ENCODE measurements at regions not wholly inside any gene's neighbourhood (a gene's known extent, or its start where the extent isn't known, plus 50 kb on each side); places are given as distances from the start of the nearest gene placed in this dataset.
"Not testable (repeated sequence)": the region's sequence is repeated elsewhere in the genome, so short reads cannot be mapped to it uniquely, and the experiment has no call there.

- H3K9ac ChIP-seq (ENCODE audit: low read length): no peak overlapping the region
- H3K36me3 ChIP-seq (ENCODE audit: control insufficient read depth, insufficient read depth, low read length): no peaks in the 10 kb centered on the region
- no peaks in the 10 kb centered on the region for H3K4me1 ChIP-seq (ENCODE audit: control insufficient read depth, insufficient read depth, low read length)
- no peak overlapping the region for H3K27ac ChIP-seq (ENCODE audit: low read depth, low read length)
- H3K4me3 ChIP-seq (ENCODE audit: low read depth, low read length): no peak overlapping the region
- H3K9me3 ChIP-seq (ENCODE audit: control insufficient read depth, insufficient read depth, low read depth, low read length): no peaks in the 10 kb centered on the region
- H3K27me3 ChIP-seq (ENCODE audit: control insufficient read depth, insufficient read depth, low read length): no peaks in the 10 kb centered on the region
Measured at GRCh38 chr6:130557481-130558112, 191.8 kb downstream of the TMEM200A start.

DNA sequence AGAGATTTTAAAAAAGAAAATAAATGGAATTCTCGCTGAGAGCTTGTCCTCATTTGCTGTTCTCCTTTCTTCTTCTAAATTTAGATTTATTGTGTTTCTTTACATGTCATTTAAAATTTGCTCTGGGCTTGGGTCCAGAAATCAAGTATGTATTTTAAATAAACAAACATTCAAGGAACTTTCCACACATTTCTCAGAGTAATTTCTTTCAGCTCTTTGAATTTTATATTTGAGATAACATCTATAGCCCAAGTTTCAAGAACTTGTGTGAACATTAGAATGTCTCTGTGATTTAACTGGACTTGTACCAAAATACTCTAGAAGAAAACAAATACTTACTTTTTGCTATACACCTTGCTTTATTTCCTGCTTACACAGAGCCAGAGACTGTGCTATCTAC, 192.3 kb downstream of the TMEM200A start:
- Histone ChIP-seq H3K4me1 (ENCODE audit: control insufficient read depth, insufficient read depth, low read length) (no peaks in the 10 kb centered on the region), H3K27ac (ENCODE audit: low read depth, low read length) (no peak overlapping the region), H3K9ac (ENCODE audit: low read length) (no peak overlapping the region), H3K27me3 (ENCODE audit: control insufficient read depth, insufficient read depth, low read length) (no peaks in the 10 kb centered on the region), H3K4me3 (ENCODE audit: low read depth, low read length) (no peak overlapping the region), H3K9me3 (ENCODE audit: control insufficient read depth, insufficient read depth, low read depth, low read length) (no peaks in the 10 kb centered on the region), H3K36me3 (ENCODE audit: control insufficient read depth, insufficient read depth, low read length) (no peaks in the 10 kb centered on the region)

GRCh38 chr6:130559166-130559565, 193.3 kb downstream of the TMEM200A start:
- Histone ChIP-seq H3K36me3 (ENCODE audit: control insufficient read depth, insufficient read depth, low read length) (no peaks in the 10 kb centered on the region), H3K4me1 (ENCODE audit: control insufficient read depth, insufficient read depth, low read length) (no peaks in the 10 kb centered on the region), H3K27me3 (ENCODE audit: control insufficient read depth, insufficient read depth, low read length) (no peaks in the 10 kb centered on the region), H3K27ac (ENCODE audit: low read depth, low read length) (no peak overlapping the region), H3K9ac (ENCODE audit: low read length) (no peak overlapping the region), H3K4me3 (ENCODE audit: low read depth, low read length) (no peak overlapping the region), H3K9me3 (ENCODE audit: control insufficient read depth, insufficient read depth, low read depth, low read length) (no peaks in the 10 kb centered on the region)

GRCh38 chr6:130560231-130560630, 194.4 kb downstream of the TMEM200A start:
- no peak overlapping the region for H3K27ac ChIP-seq (ENCODE audit: low read depth, low read length)
- no peaks in the 10 kb centered on the region for H3K36me3 ChIP-seq (ENCODE audit: control insufficient read depth, insufficient read depth, low read length)
- H3K9ac ChIP-seq (ENCODE audit: low read length): no peak overlapping the region
- no peaks in the 10 kb centered on the region for H3K27me3 ChIP-seq (ENCODE audit: control insufficient read depth, insufficient read depth, low read length)
- no peak overlapping the region for H3K4me3 ChIP-seq (ENCODE audit: low read depth, low read length)
- no peaks in the 10 kb centered on the region for H3K4me1 ChIP-seq (ENCODE audit: control insufficient read depth, insufficient read depth, low read length)
- no peaks in the 10 kb centered on the region for H3K9me3 ChIP-seq (ENCODE audit: control insufficient read depth, insufficient read depth, low read depth, low read length)

DNA sequence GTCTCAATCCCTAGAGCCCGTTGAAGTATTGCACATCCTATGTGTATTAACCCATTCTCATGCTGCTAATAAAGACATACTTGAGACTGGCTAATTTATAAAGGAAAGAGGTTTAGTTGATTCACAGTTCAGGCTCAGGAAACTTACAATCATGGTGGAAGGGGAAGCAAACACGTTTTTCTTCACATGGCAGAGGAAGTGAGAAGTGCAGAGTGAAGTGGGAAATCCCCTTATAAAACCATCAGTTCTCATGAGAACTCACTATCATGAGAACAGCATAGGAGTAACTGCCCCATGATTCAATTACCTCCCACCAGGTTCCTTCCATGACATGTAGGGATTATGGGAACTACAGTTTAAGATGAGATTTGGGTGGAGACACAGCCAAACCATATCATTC, 195.3 kb downstream of the TMEM200A start:
- H3K4me1 ChIP-seq (ENCODE audit: control insufficient read depth, insufficient read depth, low read length); H3K9me3 ChIP-seq (ENCODE audit: control insufficient read depth, insufficient read depth, low read depth, low read length); H3K4me3 ChIP-seq (ENCODE audit: low read depth, low read length); H3K27me3 ChIP-seq (ENCODE audit: control insufficient read depth, insufficient read depth, low read length); H3K36me3 ChIP-seq (ENCODE audit: control insufficient read depth, insufficient read depth, low read length); H3K27ac ChIP-seq (ENCODE audit: low read depth, low read length); H3K9ac ChIP-seq (ENCODE audit: low read length): not testable (repeated sequence)

DNA sequence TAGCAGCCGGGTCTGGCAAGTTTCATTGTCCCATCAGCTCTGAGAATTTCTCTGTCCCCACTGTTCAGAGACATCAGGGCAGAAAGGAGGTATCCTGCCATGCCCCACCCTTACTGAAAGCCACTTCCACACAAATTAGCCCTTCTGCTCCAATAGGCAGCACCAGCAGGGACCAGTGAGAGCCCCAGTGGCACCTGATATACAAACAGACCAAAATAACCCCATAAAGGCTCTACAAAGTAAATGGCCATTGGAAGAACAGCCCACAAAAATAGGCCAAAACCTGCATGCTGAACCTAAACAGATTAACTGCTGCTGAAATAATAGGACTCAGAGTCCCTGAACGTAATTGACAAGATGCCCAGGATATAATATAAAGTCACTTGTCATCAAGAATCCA, 199.9 kb downstream of the TMEM200A start:
- no peaks in the 10 kb centered on the region for H3K9me3 ChIP-seq (ENCODE audit: control insufficient read depth, insufficient read depth, low read depth, low read length)

DNA sequence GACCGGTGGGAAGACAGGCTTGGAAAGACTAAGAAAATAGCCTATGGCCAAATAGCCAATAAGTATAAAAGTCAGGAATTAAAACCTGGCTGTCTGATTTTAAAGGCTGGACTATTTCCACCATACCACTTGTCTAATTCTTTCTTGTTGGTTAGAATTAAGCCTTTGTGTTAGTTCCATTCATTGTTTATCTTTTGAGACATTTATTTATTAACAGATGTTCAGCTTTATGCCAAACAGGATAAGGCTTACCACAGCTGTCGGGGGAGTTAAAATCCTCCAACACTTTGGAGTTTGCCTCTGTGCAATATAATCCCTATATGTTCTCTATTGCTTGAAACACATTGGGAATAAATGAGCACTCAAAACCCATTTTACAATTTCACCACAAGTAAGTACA, 208.3 kb downstream of the TMEM200A start:
- no peaks in the 10 kb centered on the region for H3K4me1 ChIP-seq (ENCODE audit: control insufficient read depth, insufficient read depth, low read length)
- H3K36me3 ChIP-seq (ENCODE audit: control insufficient read depth, insufficient read depth, low read length): no peaks in the 10 kb centered on the region
- H3K9ac ChIP-seq (ENCODE audit: low read length): no peak overlapping the region
- no peaks in the 10 kb centered on the region for H3K9me3 ChIP-seq (ENCODE audit: control insufficient read depth, insufficient read depth, low read depth, low read length)
- no peak overlapping the region for H3K27ac ChIP-seq (ENCODE audit: low read depth, low read length)
- H3K27me3 ChIP-seq (ENCODE audit: control insufficient read depth, insufficient read depth, low read length): no peaks in the 10 kb centered on the region
- no peak overlapping the region for H3K4me3 ChIP-seq (ENCODE audit: low read depth, low read length)

More for the DNA sequence above, 199.9 kb downstream of the TMEM200A start:
- Histone ChIP-seq H3K4me3 (ENCODE audit: low read depth, low read length) (no peak overlapping the region), H3K27ac (ENCODE audit: low read depth, low read length) (no peak overlapping the region), H3K9ac (ENCODE audit: low read length) (no peak overlapping the region), H3K27me3 (ENCODE audit: control insufficient read depth, insufficient read depth, low read length) (no peaks in the 10 kb centered on the region), H3K4me1 (ENCODE audit: control insufficient read depth, insufficient read depth, low read length) (no peaks in the 10 kb centered on the region), H3K36me3 (ENCODE audit: control insufficient read depth, insufficient read depth, low read length) (no peaks in the 10 kb centered on the region)

DNA sequence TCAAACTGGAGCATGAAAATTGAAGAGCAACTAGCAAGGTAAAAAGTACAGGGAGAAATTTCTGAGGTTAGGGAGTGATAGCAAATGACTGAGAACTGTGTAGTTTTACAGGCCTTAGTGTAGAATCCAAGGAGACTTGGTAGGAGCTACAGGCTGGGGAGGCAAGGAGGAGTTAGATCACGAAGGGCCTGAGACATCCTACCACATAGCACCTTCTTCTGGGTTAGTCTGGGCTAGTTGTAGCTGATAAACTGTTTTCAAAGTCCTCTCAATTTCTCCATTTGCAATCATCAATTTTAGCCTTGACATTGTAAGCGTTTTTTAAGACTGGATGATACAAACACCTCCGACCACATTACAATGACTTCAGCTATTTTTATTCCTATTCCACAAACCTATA, 209.7 kb downstream of the TMEM200A start:
- Histone ChIP-seq H3K27me3 (ENCODE audit: control insufficient read depth, insufficient read depth, low read length) (no peaks in the 10 kb centered on the region), H3K27ac (ENCODE audit: low read depth, low read length) (no peak overlapping the region), H3K4me3 (ENCODE audit: low read depth, low read length) (no peak overlapping the region), H3K36me3 (ENCODE audit: control insufficient read depth, insufficient read depth, low read length) (no peaks in the 10 kb centered on the region), H3K9me3 (ENCODE audit: control insufficient read depth, insufficient read depth, low read depth, low read length) (no peaks in the 10 kb centered on the region), H3K9ac (ENCODE audit: low read length) (no peak overlapping the region), H3K4me1 (ENCODE audit: control insufficient read depth, insufficient read depth, low read length) (no peaks in the 10 kb centered on the region)

- Histone ChIP-seq H3K4me1 (ENCODE audit: control insufficient read depth, insufficient read depth, low read length) (no peaks in the 10 kb centered on the region), H3K4me3 (ENCODE audit: low read depth, low read length) (no peak overlapping the region), H3K36me3 (ENCODE audit: control insufficient read depth, insufficient read depth, low read length) (no peaks in the 10 kb centered on the region), H3K27me3 (ENCODE audit: control insufficient read depth, insufficient read depth, low read length) (no peaks in the 10 kb centered on the region), H3K9ac (ENCODE audit: low read length) (no peak overlapping the region), H3K9me3 (ENCODE audit: control insufficient read depth, insufficient read depth, low read depth, low read length) (no peaks in the 10 kb centered on the region), H3K27ac (ENCODE audit: low read depth, low read length) (no peak overlapping the region)
Measured at GRCh38 chr6:130575971-130576370, 210.2 kb downstream of the TMEM200A start.

DNA sequence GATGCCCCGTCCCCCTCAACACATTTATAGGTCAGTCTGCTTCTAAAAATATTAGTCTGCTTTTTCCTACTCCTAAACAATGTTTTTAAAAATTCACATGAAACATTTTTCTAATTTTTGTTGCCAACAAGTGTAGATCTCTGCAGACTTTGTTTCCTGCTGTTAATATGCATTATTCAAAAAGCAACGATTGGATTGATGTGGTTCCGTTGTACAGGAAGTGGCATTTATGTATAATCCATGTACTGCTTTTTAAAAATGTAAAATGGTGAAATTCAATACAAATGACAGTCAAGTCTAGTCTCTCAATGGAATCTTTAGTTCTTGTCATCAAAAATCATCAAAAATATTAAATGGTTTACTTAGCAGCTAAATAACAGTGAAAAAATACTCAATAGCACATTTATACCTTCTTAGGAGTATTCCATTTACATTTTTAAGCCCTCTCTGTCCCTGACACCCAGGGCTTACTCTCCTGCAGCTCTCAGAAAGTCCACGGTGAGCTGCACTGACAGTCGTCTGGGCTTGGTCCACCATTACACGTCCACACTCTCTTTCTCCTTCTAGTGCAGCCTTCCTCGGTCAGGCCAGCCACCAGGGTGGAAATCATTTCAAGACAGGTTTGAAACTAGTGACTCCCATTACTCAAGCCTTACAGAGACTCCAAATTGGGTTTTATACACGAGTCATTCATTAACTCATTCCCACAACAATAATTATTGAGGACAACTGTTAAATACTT, 211.5 kb downstream of the TMEM200A start:
- no peaks in the 10 kb centered on the region for H3K9me3 ChIP-seq (ENCODE audit: control insufficient read depth, insufficient read depth, low read depth, low read length)
- no peaks in the 10 kb centered on the region for H3K4me1 ChIP-seq (ENCODE audit: control insufficient read depth, insufficient read depth, low read length)
- H3K9ac ChIP-seq (ENCODE audit: low read length): no peak overlapping the region
- no peaks in the 10 kb centered on the region for H3K36me3 ChIP-seq (ENCODE audit: control insufficient read depth, insufficient read depth, low read length)
- no peaks in the 10 kb centered on the region for H3K27me3 ChIP-seq (ENCODE audit: control insufficient read depth, insufficient read depth, low read length)
- no peak overlapping the region for H3K27ac ChIP-seq (ENCODE audit: low read depth, low read length)
- no peak overlapping the region for H3K4me3 ChIP-seq (ENCODE audit: low read depth, low read length)

- Histone ChIP-seq H3K9ac (ENCODE audit: low read length) (no peak overlapping the region), H3K4me1 (ENCODE audit: control insufficient read depth, insufficient read depth, low read length) (no peaks in the 10 kb centered on the region), H3K27me3 (ENCODE audit: control insufficient read depth, insufficient read depth, low read length) (no peaks in the 10 kb centered on the region)
Measured at GRCh38 chr6:130578713-130579112, 212.9 kb downstream of the TMEM200A start.

More at GRCh38 chr6:130578713-130579112, 212.9 kb downstream of the TMEM200A start:
- no peak overlapping the region for H3K4me3 ChIP-seq (ENCODE audit: low read depth, low read length)
- no peaks in the 10 kb centered on the region for H3K9me3 ChIP-seq (ENCODE audit: control insufficient read depth, insufficient read depth, low read depth, low read length)
- no peaks in the 10 kb centered on the region for H3K36me3 ChIP-seq (ENCODE audit: control insufficient read depth, insufficient read depth, low read length)
- H3K27ac ChIP-seq (ENCODE audit: low read depth, low read length): no peak overlapping the region

Measured in HUES6 (cell line).